C4-2B (cell line): ENCODE measurements at regions not wholly inside any gene's neighbourhood (a gene's known extent, or its start where the extent isn't known, plus 50 kb on each side); places are given as distances from the start of the nearest gene placed in this dataset.

Experiments used
- CTCF ChIP-seq: fragments of 450-650 bp; conservative IDR thresholded peaks from 2 replicates; pipeline ENCODE4 v1.5.1; 2017; ENCODE audit warnings: mild to moderate bottlenecking
- ZFX ChIP-seq: fragments of 450-650 bp; IDR thresholded peaks from 2 replicates; pipeline ENCODE4 v1.6.1; 2017

DNA sequence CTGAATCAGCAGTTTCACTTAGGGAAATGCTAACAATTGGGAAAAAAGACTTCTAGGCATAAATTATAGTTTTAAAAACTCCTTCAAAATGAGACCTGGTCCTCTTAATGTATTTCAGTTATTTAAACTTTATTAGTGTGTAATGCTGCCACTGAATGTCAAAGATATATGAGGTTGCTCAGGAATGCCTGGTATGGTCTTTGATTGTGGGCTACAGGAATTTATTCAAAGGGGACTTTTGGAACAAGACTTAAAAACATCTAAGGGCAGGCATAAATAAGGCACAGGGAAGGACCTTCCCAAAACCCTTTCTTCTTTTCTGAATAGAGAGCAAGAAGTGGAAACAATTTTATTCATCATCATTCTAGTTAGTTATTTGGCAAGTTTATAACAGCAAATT lies 439.1 kb downstream of the TLL1 start:
- TF ChIP-seq CTCF = no peak
- no peak for TF ChIP-seq ZFX
